Nucleus accumbens (tissue), 56 donors: ENCODE measurements at regions not wholly inside any gene's neighbourhood (a gene's known extent, or its start where the extent isn't known, plus 50 kb on each side); places are given as distances from the start of the nearest gene placed in this dataset.

Experiments used
- DNase-seq, 56 donors: peaks; one replicate each; lab custom pipeline; 2025; lab: John Stamatoyannopoulos, UW

DNA sequence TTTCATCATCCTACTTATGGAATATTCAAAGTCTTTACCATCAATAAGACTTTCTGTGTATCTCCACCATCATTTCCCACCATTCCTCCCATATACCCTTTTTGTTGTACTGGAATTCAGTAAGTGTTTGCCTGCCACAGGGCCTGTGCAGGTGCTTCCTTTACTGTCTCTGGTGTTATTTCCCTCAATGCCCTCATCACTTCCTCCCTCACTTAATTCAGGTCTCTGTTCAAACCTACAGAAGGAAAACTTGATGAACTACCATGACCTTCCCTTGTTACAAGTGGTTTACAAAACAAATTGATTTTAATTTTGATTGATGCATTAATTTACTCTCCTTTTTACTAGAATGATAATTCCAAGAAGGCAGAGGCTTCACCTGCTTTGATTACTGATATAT is 159.5 kb upstream of the FAT4 start:
- no peak for DNase-seq

DNA sequence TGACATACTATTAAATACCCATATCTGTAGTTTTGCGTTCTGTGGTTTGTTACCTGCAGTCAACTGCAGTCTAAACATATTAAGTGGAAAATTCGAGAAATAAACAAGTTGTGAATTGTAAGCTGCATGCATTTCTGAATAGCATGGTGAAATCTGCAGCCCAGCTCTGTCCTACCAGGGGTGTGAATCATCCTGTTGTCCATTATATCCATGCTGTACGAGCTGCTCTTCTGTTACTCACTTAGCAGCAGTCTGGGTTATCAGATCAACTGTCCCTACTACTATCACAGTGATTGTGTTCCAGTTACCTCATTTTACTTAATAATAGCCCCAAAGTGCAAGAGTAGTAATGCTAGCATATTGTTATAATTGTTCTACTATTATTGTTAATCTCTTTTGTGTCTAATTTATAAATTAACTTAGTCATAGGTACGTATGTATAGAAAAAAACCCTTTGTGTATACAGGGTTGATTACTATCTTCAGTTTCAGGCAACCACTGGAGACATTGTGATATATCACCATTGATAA is 173.7 kb upstream of the FAT4 start:
- DNase-seq, result no peak

DNA sequence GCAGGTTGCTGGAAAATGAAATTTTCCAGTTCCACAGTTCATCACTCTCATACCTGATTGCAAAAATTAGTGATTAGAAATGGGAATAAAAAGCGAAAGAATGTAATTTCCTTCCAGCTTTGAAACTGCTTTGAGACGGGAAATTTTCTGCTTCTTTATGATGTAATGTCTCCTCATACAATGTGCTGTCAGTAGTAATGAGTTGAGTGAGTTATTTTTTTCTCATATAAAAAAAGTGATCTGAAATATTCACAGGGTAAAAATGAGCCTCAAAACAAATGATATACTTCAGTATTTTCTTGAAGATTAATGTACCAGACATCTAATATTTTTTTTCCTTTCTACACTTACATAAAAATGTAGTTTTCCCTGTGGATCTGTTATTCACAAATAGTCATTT is 179.1 kb upstream of the FAT4 start:
- no peak for DNase-seq

DNA sequence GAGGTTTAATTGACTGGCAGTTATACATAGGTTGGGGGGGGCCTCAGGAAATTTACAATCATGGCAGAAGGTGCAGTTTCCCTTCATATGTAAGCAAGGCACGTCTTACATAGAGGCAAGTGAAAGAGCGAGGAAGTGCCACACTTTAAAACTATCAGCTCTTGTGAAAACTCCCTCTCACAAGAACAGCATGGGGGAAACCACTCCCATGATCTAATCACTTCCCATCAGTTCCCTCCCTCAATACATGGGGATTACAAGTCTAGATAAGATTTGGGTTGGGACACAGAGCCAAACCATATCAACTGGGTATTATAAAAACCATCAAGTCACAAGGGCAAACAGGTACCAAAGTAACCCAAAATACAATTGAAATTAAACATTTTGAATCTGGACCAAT is 182.0 kb upstream of the FAT4 start:
- DNase-seq, result no peak

DNA sequence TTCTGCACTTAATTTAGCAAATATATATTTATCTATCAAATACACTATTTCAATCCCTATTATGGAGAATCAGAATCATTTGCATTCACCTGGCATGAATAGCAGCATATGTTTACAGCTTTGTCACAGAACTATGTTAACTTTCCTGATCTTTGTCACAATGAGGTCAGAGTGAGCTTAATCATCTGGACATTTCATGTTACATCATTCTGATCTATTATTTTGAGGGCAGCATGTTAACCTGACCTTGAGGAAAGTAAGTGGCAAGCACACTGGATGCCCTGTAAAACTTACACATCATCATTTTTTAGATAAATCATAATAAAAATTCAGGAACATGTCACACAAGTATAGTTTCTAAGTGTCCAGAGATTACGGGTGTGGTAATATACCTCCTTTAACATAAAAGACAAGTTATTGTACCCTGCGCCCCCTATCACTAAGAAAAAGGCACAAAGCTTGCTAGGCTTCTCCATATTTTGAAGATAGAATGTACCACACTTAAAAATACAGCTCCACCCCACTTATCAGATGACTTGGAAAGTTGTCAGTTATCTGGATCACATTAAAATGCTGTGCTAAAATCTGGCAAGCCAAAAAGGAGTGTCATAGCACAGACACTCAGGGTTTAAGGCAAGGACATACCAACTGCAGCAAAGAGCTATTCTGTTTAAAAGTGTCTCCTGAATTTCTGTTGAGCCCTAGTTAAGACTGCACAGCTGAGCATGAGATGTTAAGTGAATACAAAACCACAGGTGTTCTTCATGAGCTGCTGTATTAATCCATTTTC is 182.7 kb upstream of the FAT4 start:
- DNase-seq, result no peak

DNA sequence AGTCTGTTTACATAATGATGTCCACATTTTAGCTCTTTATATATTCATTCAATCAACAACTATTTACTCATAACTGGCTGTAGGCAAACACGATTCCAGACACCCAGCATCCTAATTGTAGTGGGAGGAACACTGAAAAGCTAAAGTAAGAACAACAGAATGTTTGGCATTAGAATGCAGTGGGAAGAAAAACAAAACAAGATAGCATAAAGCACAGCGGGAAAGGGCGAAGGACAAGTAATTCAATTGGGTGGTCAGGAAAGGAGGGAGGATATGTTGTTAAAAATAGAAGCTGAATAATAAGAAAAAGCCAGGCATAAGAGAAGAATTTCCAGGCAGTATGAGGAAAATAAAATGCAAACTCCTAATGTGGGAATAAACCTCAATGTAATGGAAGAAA is 189.5 kb upstream of the FAT4 start:
- DNase-seq, result no peak

DNA sequence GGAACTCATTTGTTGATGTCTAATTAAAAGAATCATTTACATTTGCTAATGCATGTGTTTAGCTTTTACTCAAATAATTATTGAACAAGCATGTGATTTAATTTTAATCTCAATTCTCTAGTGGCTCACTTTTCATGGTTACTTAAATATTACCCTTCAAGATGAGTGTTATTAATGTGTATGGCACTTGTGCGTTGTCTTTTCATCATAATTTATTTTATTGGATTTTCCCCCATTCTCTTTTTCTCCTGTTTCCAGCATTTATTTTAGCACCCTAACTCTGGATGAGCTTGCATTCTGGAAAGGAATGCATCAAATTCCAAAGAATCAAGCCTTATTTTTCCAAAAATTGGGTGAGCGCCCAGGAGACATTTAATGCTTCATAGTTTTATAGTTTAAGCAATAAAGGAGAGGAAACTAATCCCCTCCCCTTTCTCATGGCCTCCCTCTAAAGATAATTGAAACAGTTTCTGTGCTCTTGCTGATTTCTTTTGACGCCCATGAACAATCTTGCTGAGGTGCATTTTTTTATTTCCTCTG is 191.1 kb upstream of the FAT4 start:
- no peak for DNase-seq

DNA sequence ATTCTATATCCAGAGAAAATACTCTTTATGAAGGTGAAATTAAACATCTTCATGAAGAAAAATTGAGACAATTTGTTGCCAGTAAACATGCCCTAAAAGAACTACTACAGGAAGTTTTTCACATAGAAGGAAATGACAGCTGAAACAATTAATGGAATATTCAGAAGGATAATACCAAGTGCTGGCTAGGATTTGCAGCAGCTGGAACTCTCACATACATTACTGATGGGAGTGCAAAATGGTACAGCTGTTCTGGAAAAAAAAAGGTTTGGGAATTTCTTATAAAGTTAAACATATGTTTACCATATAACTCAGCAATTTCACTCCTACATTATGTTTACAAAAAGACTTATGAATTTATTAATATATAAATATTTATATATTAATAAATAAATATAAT is 193.2 kb upstream of the FAT4 start:
- DNase-seq, result no peak

DNA sequence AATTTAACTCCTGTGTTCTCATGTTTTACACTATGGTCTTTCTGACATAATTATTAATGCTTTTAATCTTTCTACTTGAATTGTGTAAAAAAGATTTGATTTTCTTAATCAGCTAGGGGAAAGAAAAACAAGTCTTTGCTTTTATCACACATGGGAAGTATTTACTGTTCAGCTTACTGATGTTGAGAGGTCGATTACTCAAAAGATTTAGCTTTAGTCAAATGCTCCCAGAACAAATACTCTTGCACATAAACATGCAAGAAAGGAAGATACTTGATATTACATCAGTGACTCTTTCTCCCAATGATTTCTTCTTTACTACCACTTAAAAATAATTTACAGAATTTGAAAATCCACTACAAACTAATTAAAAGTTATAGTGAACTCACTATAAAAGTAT is 198.3 kb upstream of the FAT4 start:
- DNase-seq, result no peak

DNA sequence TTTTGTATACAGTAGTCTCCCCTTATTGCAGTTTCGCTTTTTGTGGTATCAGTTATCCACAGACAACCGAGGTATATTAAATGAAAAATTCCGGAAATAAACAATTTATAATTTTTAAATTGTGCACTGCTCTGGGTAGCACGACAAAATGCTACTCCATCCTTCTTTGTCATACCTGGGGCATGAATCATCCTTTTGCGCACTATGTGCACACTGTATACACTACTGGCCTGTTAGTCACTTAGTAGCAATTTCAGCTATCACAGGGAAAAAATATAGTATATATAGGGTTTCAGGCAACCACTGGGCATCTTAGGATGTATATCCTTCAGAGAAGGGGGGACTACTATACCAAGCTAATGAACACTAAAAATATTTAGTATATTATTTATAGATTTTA is 198.8 kb upstream of the FAT4 start:
- no peak for DNase-seq

DNA sequence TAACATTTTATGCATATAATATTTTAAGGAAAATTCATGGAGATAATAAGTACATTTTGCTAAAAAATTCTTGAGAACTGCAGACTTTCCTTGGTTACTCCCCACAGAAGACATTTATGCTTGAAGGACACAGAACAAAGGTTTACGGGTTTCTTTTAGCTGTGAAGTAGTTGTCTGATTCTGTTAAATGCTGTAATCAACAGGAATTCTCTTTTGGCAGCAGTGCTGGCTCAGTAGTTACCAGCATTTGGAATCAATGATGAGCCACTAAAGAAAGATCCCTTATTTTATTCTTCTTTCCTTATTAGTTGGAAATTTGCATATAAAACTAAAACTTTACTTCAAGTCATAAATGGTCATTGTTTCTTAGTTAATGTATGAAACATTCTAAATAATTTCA is 199.3 kb upstream of the FAT4 start:
- no peak for DNase-seq

DNA sequence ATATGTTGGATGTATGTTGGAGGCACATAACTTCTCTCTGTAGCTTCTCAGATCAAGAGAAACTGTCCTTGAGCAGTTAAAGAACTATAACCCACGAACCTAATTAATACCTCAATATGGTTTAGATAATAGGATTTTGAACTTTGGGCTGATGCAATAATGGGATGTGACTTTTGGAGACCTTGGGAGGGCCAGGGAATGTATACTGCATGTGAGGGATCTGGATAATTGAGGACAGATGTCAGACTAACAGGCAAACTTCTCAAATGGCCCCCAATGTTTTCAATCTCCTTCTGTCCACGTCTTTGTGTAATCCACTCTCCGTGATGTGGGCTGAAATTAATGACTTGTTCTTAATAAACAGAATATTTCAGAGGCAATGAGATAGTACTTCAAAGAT is 202.2 kb upstream of the FAT4 start:
- DNase-seq, result no peak

DNA sequence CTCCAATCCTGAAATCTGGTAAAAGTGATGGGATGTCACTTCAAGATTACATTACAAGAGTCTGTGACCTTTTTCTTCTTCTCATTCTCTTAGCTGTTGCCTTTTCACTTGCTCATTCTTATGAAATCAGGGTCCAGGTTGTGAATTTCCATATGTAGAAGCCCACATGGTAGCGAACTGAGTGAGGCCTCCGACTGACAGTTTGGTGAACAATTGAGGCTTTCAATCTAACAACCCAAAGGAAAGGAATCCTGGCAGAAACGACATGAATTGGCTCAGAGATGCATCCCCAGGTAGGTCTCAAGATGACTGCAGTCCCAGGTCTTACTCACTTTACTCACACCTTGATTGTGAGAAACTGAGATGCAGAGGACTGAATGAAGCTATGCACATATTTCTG is 203.4 kb upstream of the FAT4 start:
- DNase-seq, result no peak

DNA sequence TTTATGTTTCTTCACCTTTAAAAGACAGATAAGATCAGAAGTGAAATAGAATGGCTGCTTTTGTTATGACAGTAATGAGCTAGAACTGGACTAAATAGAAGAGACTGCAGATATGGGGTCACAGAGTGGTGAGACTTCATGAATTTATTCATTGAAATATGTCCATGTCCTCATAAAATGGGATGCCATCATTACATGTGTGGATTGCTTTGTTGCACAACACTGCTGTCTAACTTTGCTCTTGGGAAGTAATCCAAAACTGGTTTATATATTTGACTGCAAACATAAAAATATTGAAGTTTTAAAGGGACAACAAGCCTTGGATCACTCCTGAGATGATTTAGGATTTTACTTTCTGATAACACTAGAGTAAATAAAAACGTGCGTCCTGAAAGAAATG is 209.2 kb upstream of the FAT4 start:
- DNase-seq, result no peak

DNA sequence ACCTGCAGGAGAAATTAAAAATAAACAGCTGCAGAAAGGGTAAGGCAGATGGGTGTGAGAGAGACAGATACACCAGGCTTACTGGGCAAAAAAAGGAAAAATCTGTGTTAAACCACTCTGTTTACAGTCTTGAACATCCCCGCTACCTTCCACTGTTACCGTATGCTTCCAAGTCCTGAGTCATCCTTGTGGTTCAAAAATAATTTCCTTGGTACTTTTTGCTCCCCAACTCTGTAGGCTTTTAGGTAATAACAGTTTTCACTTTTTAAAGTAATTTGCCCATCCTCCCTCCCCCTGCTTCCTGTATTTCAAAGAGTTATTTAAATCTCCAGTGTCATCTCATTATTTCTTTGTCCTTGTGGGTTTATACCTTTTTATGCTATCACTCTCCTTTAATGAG is 210.1 kb upstream of the FAT4 start:
- DNase-seq, result no peak

DNA sequence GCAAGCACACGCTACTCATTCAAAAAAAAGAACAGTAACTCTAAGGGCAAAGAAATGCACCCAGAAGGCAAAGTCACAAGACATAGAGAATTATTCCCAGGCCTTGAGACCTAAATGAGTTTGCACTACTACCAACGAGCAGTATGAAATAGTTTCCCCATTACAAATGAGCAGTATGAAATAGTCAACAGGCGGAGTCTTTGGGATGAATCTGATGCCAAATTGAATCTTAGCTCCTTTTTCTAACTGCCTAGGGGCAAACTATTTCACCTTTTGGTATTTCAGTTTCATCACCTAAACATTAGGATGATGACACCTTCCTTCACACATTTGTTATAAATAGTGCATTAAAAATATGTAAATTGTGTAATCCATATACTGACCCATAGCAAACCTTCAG is 213.0 kb upstream of the FAT4 start:
- no peak for DNase-seq

DNA sequence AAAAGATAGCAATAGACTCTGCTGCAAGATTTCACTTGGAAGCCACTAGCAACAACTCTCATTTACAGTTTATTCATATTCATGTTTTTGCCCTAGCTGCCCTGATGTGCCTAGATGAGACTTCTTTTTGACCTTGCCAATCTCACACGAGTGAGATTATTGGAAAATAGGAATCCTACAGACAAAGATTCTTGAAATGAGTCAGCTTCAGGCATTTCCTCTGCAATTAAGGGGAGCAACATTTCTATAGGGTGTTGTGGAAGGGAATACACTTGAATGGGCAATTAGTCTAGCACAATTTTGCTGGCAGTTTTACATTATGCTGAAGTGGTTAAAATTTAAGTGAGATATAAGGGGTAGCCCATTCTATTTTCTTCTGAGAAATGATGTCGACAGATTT is 217.0 kb upstream of the FAT4 start:
- no peak for DNase-seq

DNA sequence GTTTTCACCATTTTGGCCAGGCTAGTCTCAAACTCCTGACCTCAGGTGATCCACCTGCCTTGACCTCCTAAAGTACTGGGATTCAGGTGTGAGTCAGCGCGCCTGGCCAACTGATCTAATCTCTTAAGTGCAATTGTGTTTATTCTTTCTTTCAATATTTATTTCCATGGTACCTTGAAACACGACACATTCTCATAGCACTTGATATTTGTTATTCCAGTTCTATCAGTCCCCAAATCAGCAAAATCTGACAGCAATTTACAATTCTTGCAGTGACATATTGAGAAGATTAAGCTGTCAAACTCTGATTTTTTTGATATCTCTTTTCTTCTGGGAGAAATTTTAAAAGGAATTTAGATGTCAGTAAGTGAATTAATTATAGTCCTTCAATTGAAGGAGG is 218.1 kb upstream of the FAT4 start:
- no peak for DNase-seq

DNA sequence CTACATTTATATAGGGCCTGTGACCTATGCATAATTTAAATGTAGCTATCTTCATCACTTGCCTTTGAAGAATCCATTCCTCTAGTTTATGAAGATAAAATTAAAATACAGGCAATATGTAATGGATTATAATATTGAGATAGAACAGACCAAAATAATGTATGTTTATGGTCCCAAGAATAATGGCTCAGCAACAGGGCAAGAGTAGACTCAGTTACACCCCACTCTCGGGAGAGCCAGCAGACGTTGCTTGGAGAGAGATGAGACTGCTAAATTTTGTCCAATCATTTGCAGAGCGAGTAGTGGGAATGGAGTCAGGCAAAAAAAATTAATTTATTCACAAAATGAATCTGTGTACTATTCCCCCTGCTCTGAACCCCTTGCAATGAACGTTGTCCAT is 223.2 kb upstream of the FAT4 start:
- DNase-seq, result no peak

DNA sequence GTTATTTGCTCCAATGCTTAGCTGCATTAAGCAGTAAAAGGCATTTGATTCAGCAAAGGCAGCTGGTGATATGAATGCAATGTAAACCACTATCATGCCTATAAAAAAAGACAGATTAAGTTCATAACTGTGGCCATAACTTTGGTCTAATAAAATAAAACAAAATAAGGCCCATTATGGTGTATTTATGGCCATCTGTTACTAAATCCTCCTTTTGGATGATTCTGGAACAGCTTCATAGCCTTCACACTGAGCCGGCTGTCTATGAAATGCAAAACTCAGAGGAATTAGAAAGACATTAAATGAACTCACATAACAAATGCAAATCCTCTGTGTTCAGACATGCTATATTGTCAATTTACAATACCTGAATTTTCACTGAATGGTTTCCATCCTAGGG is 223.7 kb upstream of the FAT4 start:
- DNase-seq, result no peak

DNA sequence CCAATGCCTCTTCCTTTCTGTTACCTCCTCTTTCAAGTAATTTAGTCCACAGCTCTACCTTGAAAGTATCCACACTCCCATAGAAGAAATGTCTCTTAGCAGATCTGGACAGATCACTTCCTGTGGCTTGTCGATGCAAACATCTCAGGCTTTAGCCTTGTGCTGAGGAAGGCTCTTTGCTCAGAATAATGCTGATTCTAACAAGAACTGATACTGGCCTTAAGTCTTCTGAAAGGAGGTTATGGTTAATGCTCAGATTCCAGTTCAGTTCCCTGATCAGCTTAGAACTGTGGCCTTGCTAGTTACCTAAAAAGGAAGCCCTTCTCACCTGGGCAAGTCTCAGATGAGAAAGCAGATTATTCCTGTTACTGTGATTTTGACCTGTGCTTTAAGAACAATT is 230.1 kb upstream of the FAT4 start:
- no peak for DNase-seq

DNA sequence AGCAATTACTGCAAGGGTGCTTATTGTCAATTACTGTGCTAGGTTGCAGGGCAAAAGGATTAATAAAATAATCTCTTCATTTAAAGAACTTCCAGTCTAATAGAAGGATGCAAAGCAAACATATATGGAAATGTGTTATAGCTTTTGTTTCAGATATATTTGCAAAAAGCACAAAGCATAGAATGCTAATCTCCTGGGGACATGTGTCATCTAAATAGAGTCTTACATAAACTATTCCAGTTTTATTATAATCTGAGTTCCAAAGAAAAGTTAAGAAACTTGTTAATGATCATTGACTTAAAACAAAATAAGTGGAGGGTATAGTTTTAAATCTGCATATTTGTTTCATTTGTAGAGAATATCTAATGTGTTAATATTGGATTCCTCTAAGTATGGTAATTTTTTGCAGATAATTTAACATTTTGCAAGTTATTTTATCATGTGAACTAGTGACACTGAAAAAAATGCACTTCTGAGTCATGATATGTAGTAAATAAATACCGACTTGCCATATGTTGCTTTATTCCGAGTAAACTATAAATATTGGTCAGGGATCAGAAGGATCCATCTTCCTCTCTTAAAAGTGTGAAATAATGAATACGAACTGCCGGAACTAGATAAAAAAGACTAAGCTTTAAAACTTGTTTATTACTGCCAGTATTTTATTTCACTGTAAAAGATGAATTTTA is 231.9 kb upstream of the FAT4 start:
- no peak for DNase-seq
